Mucosa of rectum (tissue), 2 donors: ENCODE measurements at regions not wholly inside any gene's neighbourhood (a gene's known extent, or its start where the extent isn't known, plus 50 kb on each side); places are given as distances from the start of the nearest gene placed in this dataset.

ENCODE experiments used
- H3K27ac ChIP-seq, 2 donors: one replicate each; pipeline ENCODE4 v1.7.0; 2013; ENCODE audit warnings: inconsistent platforms in 2 of 2, low read depth in 2 of 2, low read length in 2 of 2
- H3K27me3 ChIP-seq, 2 donors: one replicate each; pipeline ENCODE4 v1.7.0; 2013; ENCODE audit warnings: low read length in 2 of 2; ENCODE audit not compliant: control insufficient read depth in 2 of 2, insufficient read depth in 2 of 2
- H3K36me3 ChIP-seq, 2 donors: one replicate each; pipeline ENCODE4 v1.7.0; 2013; ENCODE audit warnings: low read length in 2 of 2; ENCODE audit not compliant: control insufficient read depth in 2 of 2, insufficient read depth in 2 of 2
- H3K4me1 ChIP-seq, 2 donors: one replicate each; pipeline ENCODE4 v1.7.0; 2013; ENCODE audit warnings: low read length in 2 of 2, mild to moderate bottlenecking in 1 of 2; ENCODE audit not compliant: control insufficient read depth in 2 of 2, insufficient read depth in 2 of 2
- H3K4me3 ChIP-seq, 2 donors: one replicate each; pipeline ENCODE4 v1.7.0; 2013; ENCODE audit warnings: low read length in 2 of 2
- H3K9ac ChIP-seq, 2 donors: one replicate each; pipeline ENCODE4 v1.7.0; 2013; ENCODE audit warnings: low read length in 2 of 2, low read depth in 1 of 2, mild to moderate bottlenecking in 1 of 2
- H3K9me3 ChIP-seq, 2 donors: one replicate each; pipeline ENCODE4 v1.7.0; 2013; ENCODE audit warnings: low read length in 2 of 2; ENCODE audit not compliant: control insufficient read depth in 2 of 2
- donor health status: healthy.
- donor health status: Normal muscosa, but diverticular disease.

GRCh38 chr10:131495892-131496291 is 184.4 kb upstream of the TCERG1L start:
- Histone ChIP-seq H3K36me3 (no peaks in the 10 kb centered on the region), H3K4me1 (no peaks in the 10 kb centered on the region), H3K9ac (no peak overlapping the region), H3K9me3 (peaks cover 0 to 4% of the 10 kb centered on the region in 2 donors), H3K27me3 (no peaks in the 10 kb centered on the region), H3K4me3 (no peak overlapping the region), H3K27ac (no peak overlapping the region)

GRCh38 chr10:131496351-131497052 is 185.0 kb upstream of the TCERG1L start:
- H3K27me3 ChIP-seq: no peaks in the 10 kb centered on the region
- H3K9ac ChIP-seq: no peak overlapping the region
- no peaks in the 10 kb centered on the region for H3K36me3 ChIP-seq
- no peak overlapping the region for H3K27ac ChIP-seq
- H3K4me1 ChIP-seq: no peaks in the 10 kb centered on the region
- peaks cover 0 to 8% of the 10 kb centered on the region in 2 donors for H3K9me3 ChIP-seq
- no peak overlapping the region for H3K4me3 ChIP-seq

- Histone ChIP-seq H3K36me3 (no peaks in the 10 kb centered on the region), H3K27ac (no peak overlapping the region), H3K4me1 (no peaks in the 10 kb centered on the region), H3K9me3 (peaks cover 0 to 12% of the 10 kb centered on the region in 2 donors), H3K4me3 (no peak overlapping the region), H3K9ac (no peak overlapping the region), H3K27me3 (no peaks in the 10 kb centered on the region)
Observed at GRCh38 chr10:131499566-131499965, 188.0 kb upstream of the TCERG1L start.

GRCh38 chr10:131500181-131500580 is 188.7 kb upstream of the TCERG1L start:
- H3K27me3 ChIP-seq: no peaks in the 10 kb centered on the region
- no peaks in the 10 kb centered on the region for H3K36me3 ChIP-seq
- no peak overlapping the region for H3K27ac ChIP-seq
- H3K9me3 ChIP-seq: peaks cover 0 to 10% of the 10 kb centered on the region in 2 donors
- H3K4me1 ChIP-seq: no peaks in the 10 kb centered on the region
- no peak overlapping the region for H3K9ac ChIP-seq
- no peak overlapping the region for H3K4me3 ChIP-seq

- no peaks in the 10 kb centered on the region for H3K27me3 ChIP-seq
- H3K4me1 ChIP-seq: no peaks in the 10 kb centered on the region
- no peaks in the 10 kb centered on the region for H3K36me3 ChIP-seq
- H3K9me3 ChIP-seq: peaks cover 0 to 10% of the 10 kb centered on the region in 2 donors
- H3K9ac ChIP-seq: no peak overlapping the region
- H3K27ac ChIP-seq: no peak overlapping the region
- H3K4me3 ChIP-seq: no peak overlapping the region
Observed at GRCh38 chr10:131500892-131501291, 189.4 kb upstream of the TCERG1L start.

- no peak overlapping the region for H3K4me3 ChIP-seq
- H3K27me3 ChIP-seq: no peaks in the 10 kb centered on the region
- peaks cover 0 to 10% of the 10 kb centered on the region in 2 donors for H3K9me3 ChIP-seq
- no peak overlapping the region for H3K27ac ChIP-seq
- H3K36me3 ChIP-seq: no peaks in the 10 kb centered on the region
- no peak overlapping the region for H3K9ac ChIP-seq
- no peaks in the 10 kb centered on the region for H3K4me1 ChIP-seq
Observed at GRCh38 chr10:131503992-131504391, 192.5 kb upstream of the TCERG1L start.

- Histone ChIP-seq H3K9ac (no peak overlapping the region), H3K27me3 (no peaks in the 10 kb centered on the region), H3K4me1 (no peaks in the 10 kb centered on the region), H3K27ac (no peak overlapping the region), H3K9me3 (peaks cover 8 to 10% of the 10 kb centered on the region in 2 donors), H3K36me3 (no peaks in the 10 kb centered on the region), H3K4me3 (no peak overlapping the region)
Observed at GRCh38 chr10:131511391-131511790, 199.9 kb upstream of the TCERG1L start.

- Histone ChIP-seq H3K36me3 (no peaks in the 10 kb centered on the region), H3K27me3 (no peaks in the 10 kb centered on the region), H3K9ac (no peak overlapping the region), H3K4me3 (no peak overlapping the region), H3K4me1 (no peaks in the 10 kb centered on the region), H3K27ac (no peak overlapping the region), H3K9me3 (peaks cover 8 to 10% of the 10 kb centered on the region in 2 donors)
Observed at GRCh38 chr10:131512852-131513251, 201.3 kb upstream of the TCERG1L start.

- Histone ChIP-seq H3K27me3 (no peaks in the 10 kb centered on the region), H3K9ac (no peak overlapping the region), H3K36me3 (no peaks in the 10 kb centered on the region), H3K4me1 (no peaks in the 10 kb centered on the region), H3K9me3 (peaks cover 8 to 10% of the 10 kb centered on the region in 2 donors), H3K27ac (no peak overlapping the region), H3K4me3 (no peak overlapping the region)
Observed at GRCh38 chr10:131513445-131513844, 201.9 kb upstream of the TCERG1L start.

GRCh38 chr10:131513901-131514300 is 202.4 kb upstream of the TCERG1L start:
- no peak overlapping the region for H3K4me3 ChIP-seq
- peaks cover 8 to 10% of the 10 kb centered on the region in 2 donors for H3K9me3 ChIP-seq
- no peaks in the 10 kb centered on the region for H3K27me3 ChIP-seq
- no peaks in the 10 kb centered on the region for H3K36me3 ChIP-seq
- no peaks in the 10 kb centered on the region for H3K4me1 ChIP-seq
- no peak overlapping the region for H3K27ac ChIP-seq
- no peak overlapping the region for H3K9ac ChIP-seq
